MM.1S (cell line): ENCODE measurements at regions not wholly inside any gene's neighbourhood (a gene's known extent, or its start where the extent isn't known, plus 50 kb on each side); places are given as distances from the start of the nearest gene placed in this dataset.

Experiments used
- CTCF ChIP-seq: fragments of 300-600 bp; sonication (generic); IDR thresholded peaks from 2 replicates; pipeline ENCODE4 v1.5.1; 2016; ENCODE audit warnings: antibody characterized with exemption, low read length, mixed read lengths
- EZH2 ChIP-seq: fragments of 300-600 bp; sonication (generic); optimal IDR thresholded peaks from 2 replicates; pipeline ENCODE3; 2017; ENCODE audit warnings: low read depth, mild to moderate bottlenecking, antibody characterized with exemption, low read length, mixed read lengths
- EZH2phosphoT487 ChIP-seq: fragments of 300-600 bp; sonication (generic); IDR thresholded peaks from 2 replicates; pipeline ENCODE4 v1.6.1; 2018; ENCODE audit warnings: antibody characterized with exemption, low read length

DNA sequence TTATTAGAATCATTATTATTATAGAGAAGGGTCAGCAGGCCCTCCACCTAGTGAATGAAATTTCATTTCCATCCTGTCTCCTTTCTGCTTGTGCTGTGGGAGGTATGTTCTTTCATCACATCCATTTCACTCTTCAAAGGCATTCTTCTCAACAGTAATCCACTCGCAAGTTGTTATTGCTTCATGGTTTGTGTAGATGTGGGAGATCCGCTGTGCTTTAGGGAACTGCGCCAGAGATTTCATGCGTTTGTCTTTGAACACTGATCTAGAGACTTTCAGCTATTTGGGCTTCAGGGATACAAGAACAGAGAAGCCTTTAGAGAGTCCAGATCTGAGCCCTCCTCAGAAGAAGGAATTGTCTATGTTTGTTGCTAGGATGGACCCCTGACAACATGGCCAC, 53.5 kb upstream of the PUDP start:
- no peak for TF ChIP-seq CTCF
- TF ChIP-seq EZH2phosphoT487 = no peak
- no peak for TF ChIP-seq EZH2
